ENCODE measurements at regions not wholly inside any gene's neighbourhood (a gene's known extent, or its start where the extent isn't known, plus 50 kb on each side); places are given as distances from the start of the nearest gene placed in this dataset.

DNA sequence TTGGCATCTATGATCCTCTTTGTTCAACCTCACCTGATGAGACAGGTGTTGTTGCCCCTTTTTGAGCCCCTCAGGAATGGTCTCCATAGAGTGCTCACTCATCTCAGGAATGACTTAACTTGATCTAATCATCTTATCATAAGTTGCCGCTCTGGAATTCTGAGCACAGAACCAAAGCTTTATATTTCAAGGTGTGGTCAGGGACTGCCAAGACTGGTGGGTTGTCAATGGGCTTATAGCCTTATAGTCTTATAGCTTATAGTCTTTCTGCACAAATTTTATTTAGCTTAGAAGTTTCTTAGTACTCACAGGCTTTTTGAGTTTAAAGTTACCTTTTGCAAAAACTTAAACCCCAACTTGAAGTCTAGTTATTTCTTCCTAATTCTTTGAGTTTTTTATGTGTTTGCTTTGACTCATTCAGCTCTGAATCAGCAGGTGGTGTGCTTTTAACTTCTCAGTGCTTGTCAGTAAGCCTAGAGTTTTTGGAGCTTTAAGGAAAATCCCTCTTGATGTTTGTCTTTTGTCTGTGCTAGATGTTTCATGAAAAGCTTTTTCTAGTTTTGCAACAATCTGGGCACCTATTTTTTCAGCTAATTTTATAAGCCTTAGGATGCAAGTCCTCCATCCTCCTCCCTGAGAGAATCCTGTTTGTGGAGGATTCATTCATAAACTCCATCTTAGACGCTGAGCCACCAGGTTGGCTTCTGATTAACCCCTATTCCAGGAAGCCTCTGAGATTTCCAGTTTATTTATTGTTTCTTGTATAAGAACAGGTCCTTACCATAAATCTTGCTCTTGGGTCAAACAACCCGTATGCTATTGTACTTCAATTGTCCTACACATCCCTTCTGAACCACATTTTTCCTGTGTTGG lies 72.3 kb upstream of the SSTR4 start:
- intact Hi-C loops (cut with micrococcal nuclease; ENCODE audit: unreplicated experiment) (no loop called here), in situ Hi-C loops (cut with MboI) (no loop called here)
- H3K79me2 ChIP-seq (ENCODE audit: control insufficient read depth, insufficient read depth, low read length), result no peaks in the 10 kb centered on the region
- no peak for DNase-seq (ENCODE audit: low read depth, low spot score)
- ATAC-seq, result no peak
- ChIA-PET RAD21 (ENCODE audit: unreplicated experiment) (no interaction called here), SMC1A (ENCODE audit: uncharacterized antibody, unreplicated experiment) (interaction anchor here (1.0 to 2.3 kb wide), 5 partner anchors 10 to 239 kb away, joined by 3 to 8 read pairs (median 3); no protein-coding TSS in a partner anchor), POLR2A (no interaction called here), CTCF (interaction anchor here (0.7 to 1.8 kb wide), 5 partner anchors 12 to 117 kb away, joined by 3 to 10 read pairs (median 3); no protein-coding TSS in a partner anchor)
- no peak overlapping the region for H3K27ac ChIP-seq (ENCODE audit: control insufficient read depth, insufficient read depth)
- H3K9ac ChIP-seq (ENCODE audit: control insufficient read depth, insufficient read depth, low read length), result no peak overlapping the region
- WGBS (ENCODE audit: insufficient coverage, insufficient replicate concordance, low lambda C conversion rate, missing lambda C conversion rate), result 43% methylated on average over 3 of the region's 3 CpGs
- no peaks in the 10 kb centered on the region for H3K4me1 ChIP-seq (ENCODE audit: control insufficient read depth, insufficient read depth, low read length)
- no peak overlapping the region for H3K4me3 ChIP-seq
- no peak for FAIRE-seq
- no peaks in the 10 kb centered on the region for H3K36me3 ChIP-seq (ENCODE audit: control insufficient read depth in 2 of 2, insufficient read depth in 2 of 2, low read length in 1 of 2)
- H2AFZ ChIP-seq (ENCODE audit: control insufficient read depth, low read depth, low read length), result no peak overlapping the region
- TF ChIP-seq, protein P1, sequence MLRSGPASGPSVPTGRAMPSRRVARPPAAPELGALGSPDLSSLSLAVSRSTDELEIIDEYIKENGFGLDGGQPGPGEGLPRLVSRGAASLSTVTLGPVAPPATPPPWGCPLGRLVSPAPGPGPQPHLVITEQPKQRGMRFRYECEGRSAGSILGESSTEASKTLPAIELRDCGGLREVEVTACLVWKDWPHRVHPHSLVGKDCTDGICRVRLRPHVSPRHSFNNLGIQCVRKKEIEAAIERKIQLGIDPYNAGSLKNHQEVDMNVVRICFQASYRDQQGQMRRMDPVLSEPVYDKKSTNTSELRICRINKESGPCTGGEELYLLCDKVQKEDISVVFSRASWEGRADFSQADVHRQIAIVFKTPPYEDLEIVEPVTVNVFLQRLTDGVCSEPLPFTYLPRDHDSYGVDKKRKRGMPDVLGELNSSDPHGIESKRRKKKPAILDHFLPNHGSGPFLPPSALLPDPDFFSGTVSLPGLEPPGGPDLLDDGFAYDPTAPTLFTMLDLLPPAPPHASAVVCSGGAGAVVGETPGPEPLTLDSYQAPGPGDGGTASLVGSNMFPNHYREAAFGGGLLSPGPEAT (IDR thresholded peaks at IDR 0.05; ENCODE audit: low read depth), result no peak
- TF ChIP-seq TAF1 (IDR thresholded peaks at IDR 0.05; ENCODE audit: borderline replicate concordance, low read depth, low read length) (no peak), SMC3 (IDR thresholded peaks at IDR 0.05; ENCODE audit: borderline replicate concordance, low read length) (no peak), FOXK2 (IDR thresholded peaks at IDR 0.05) (no peak)
- TF ChIP-seq, protein P2, sequence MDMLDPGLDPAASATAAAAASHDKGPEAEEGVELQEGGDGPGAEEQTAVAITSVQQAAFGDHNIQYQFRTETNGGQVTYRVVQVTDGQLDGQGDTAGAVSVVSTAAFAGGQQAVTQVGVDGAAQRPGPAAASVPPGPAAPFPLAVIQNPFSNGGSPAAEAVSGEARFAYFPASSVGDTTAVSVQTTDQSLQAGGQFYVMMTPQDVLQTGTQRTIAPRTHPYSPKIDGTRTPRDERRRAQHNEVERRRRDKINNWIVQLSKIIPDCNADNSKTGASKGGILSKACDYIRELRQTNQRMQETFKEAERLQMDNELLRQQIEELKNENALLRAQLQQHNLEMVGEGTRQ (IDR thresholded peaks at IDR 0.05; ENCODE audit: borderline replicate concordance, low read depth, low read length), result no peak
- no peaks in the 10 kb centered on the region for H4K20me1 ChIP-seq (ENCODE audit: control insufficient read depth, insufficient read depth)
- no peak overlapping the region for H3K4me2 ChIP-seq (ENCODE audit: control insufficient read depth, insufficient read depth)
- no TSS peak for BruUV-seq (replicated peaks)
- H3K9me3 ChIP-seq (replicated peaks; ENCODE audit: control insufficient read depth, insufficient read depth, low read length), result no peaks in the 10 kb centered on the region
- no peaks in the 10 kb centered on the region for H3K27me3 ChIP-seq (replicated peaks in 1 of 2; ENCODE audit: control insufficient read depth in 2 of 2, insufficient read depth in 2 of 2, low read length in 1 of 2)

All from GM12878 (cell line).